Vagina (tissue), 2 donors: ENCODE measurements at regions not wholly inside any gene's neighbourhood (a gene's known extent, or its start where the extent isn't known, plus 50 kb on each side); places are given as distances from the start of the nearest gene placed in this dataset.

Experiments used
- POLR2A ChIP-seq, 2 donors: fragments of 450-650 bp; IDR thresholded peaks; one replicate each; pipeline ENCODE4 v1.6.1; 2017; ENCODE audit warnings: antibody characterized with exemption in 2 of 2, mild to moderate bottlenecking in 2 of 2, moderate library complexity in 2 of 2
- POLR2AphosphoS5 ChIP-seq, 2 donors: sonication (generic); formaldehyde crosslinking; IDR thresholded peaks; one replicate each; pipeline ENCODE4 v1.9.0; 2017; ENCODE audit warnings: antibody characterized with exemption in 2 of 2, mild to moderate bottlenecking in 2 of 2, low read depth in 1 of 2; ENCODE audit not compliant: insufficient read depth in 1 of 2
- TF ChIP-seq, protein P1 (sequence below), 3 experiments: fragments of 450-650 bp in 2 of 3; fragments of 200-600 bp in 1 of 3; sonication (generic) in 1 of 3; IDR thresholded peaks; one replicate each; pipeline ENCODE4 v1.5.1; 2017 to 2019; ENCODE audit warnings: antibody characterized with exemption in 3 of 3, mild to moderate bottlenecking in 2 of 3, moderate library complexity in 2 of 3

DNA sequence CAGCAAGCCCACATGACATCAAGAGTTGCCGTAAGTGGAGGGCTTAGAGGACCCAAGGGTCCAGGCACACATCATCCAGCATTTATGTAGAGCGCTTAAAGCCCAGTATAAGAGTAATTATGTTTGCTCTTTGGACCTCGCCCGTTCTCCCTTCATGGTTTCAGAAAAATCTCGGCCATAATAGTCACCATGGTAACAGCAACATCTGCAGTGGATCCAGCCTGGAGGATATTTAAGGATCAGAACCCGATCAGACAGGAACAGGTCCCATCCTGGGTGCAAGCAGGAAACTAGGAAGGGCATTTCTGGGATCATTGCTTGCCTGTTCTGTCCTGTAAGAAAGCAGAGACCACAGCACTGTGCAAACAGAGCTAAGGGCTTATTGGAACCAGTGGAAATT is 89.9 kb upstream of the KAZN start:
- TF ChIP-seq POLR2A (IDR thresholded peaks at IDR 0.05) (no peak), POLR2AphosphoS5 (IDR thresholded peaks at IDR 0.05; ENCODE audit: insufficient read depth in 1 of 2, low read depth in 1 of 2) (no peak)
- TF ChIP-seq, protein P1, sequence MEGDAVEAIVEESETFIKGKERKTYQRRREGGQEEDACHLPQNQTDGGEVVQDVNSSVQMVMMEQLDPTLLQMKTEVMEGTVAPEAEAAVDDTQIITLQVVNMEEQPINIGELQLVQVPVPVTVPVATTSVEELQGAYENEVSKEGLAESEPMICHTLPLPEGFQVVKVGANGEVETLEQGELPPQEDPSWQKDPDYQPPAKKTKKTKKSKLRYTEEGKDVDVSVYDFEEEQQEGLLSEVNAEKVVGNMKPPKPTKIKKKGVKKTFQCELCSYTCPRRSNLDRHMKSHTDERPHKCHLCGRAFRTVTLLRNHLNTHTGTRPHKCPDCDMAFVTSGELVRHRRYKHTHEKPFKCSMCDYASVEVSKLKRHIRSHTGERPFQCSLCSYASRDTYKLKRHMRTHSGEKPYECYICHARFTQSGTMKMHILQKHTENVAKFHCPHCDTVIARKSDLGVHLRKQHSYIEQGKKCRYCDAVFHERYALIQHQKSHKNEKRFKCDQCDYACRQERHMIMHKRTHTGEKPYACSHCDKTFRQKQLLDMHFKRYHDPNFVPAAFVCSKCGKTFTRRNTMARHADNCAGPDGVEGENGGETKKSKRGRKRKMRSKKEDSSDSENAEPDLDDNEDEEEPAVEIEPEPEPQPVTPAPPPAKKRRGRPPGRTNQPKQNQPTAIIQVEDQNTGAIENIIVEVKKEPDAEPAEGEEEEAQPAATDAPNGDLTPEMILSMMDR (IDR thresholded peaks at IDR 0.05): no peak
